ENCODE measurements at regions not wholly inside any gene's neighbourhood (a gene's known extent, or its start where the extent isn't known, plus 50 kb on each side); places are given as distances from the start of the nearest gene placed in this dataset.
A peak's percentile ranks its signal among the peaks of the same experiment; 100 is the strongest.
"Not testable (repeated sequence)": the region's sequence is repeated elsewhere in the genome, so short reads cannot be mapped to it uniquely, and the experiment has no call there.

DNA sequence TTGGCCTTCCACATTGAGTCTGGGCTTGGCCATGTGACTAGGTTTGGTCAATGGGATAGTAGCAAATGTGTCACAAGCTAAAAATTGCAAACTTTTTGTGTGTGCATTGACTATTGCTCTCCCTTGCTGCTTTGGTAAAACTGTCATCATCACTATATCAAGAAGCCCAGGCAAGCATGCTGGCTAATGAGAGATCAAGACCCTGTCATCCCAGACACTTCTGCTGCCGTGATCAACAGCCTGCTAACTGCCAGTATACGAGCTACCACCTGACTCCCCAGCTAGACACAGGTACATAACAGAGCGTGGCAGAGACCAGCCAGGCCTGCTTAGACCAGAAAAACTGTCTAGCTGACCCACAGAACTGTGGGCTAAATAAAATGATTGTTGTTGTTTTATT lies 456.7 kb upstream of the DCN start:
- DNase-seq, result no peak

DNA sequence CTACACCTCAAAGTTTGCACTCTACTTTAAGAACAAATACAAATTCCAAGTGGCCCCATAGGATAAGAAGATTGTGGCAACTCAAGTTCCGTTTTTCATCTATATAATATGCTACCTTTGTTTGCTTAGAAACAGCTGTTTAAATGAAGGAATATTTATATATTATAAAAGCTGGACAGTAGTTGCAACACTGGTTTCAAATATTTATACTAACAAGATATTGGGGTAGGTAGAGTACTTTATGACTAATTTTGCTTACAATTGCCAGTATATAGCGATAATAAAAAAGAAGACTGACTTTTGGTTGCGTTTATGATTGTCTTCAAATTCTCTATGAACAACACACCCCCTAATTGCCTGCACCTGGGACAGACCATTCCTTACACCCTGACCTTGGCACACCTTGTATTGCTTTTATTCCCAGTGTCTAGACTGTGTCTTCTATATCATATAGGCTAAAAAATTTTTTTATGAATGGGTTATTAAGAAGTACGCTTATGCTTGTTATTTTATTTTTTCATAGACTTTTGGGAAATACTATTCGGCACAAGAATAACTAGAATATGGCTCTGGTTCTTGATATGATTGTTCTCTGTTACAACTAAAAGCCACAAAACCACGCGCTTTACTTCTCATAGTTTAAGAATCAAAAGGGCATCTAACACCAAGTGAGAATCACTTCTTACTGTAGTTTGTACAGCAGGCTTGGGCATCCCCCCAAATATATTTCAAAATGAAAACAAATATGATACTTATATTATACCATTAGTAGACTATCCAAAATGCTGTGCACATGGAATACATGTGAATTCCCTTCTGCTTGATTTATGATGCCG lies 455.4 kb upstream of the DCN start:
- Histone ChIP-seq H3K27ac (ENCODE audit: low read length) (no peak overlapping the region), H3K27me3 (replicated peaks in 1 of 2; ENCODE audit: control insufficient read depth in 2 of 2, extremely low read depth in 1 of 2, insufficient read depth in 2 of 2, low read length in 1 of 2) (no peaks in the 10 kb centered on the region), H3K4me3 (ENCODE audit: control insufficient read depth in 1 of 2, extremely low read depth in 1 of 2, low read length in 1 of 2) (no peak overlapping the region), H3K9me3 (no peaks in the 10 kb centered on the region), H3K36me3 (ENCODE audit: control insufficient read depth in 2 of 2, extremely low read depth in 1 of 2, insufficient read depth in 1 of 2, low read length in 1 of 2) (no peaks in the 10 kb centered on the region), H3K4me1 (ENCODE audit: control insufficient read depth in 1 of 2, extremely low read depth in 1 of 2, insufficient read depth in 2 of 2, low read length in 2 of 2) (no peaks in the 10 kb centered on the region)
- ChIA-PET POLR2A (no interaction called here), CTCF (no interaction called here)
- no peak for ATAC-seq (replicated peaks in 1 of 4)
- H3K4me3 Mint-ChIP-seq, result no peak overlapping the region
- H3K27ac Mint-ChIP-seq, result no peak overlapping the region
- H3K4me1 Mint-ChIP-seq, result no peaks in the 10 kb centered on the region
- no peak for DNase-seq
- no peaks in the 10 kb centered on the region for H3K9me3 Mint-ChIP-seq
- WGBS (ENCODE audit: insufficient coverage), result no CpG with 5 or more reads among the region's 8 CpGs
- H3K27me3 Mint-ChIP-seq, result no peaks in the 10 kb centered on the region
- no peaks in the 10 kb centered on the region for H3K36me3 Mint-ChIP-seq

More for the DNA sequence above, 456.7 kb upstream of the DCN start:
- no peaks in the 10 kb centered on the region for H3K4me1 Mint-ChIP-seq
- H3K4me3 Mint-ChIP-seq, result no peak overlapping the region
- Histone ChIP-seq H3K9me3 (no peaks in the 10 kb centered on the region), H3K27me3 (replicated peaks in 1 of 2; ENCODE audit: control insufficient read depth in 2 of 2, extremely low read depth in 1 of 2, insufficient read depth in 2 of 2, low read length in 1 of 2) (no peaks in the 10 kb centered on the region), H3K4me3 (ENCODE audit: control insufficient read depth in 1 of 2, extremely low read depth in 1 of 2, low read length in 1 of 2) (no peak overlapping the region), H3K27ac (ENCODE audit: low read length) (no peak overlapping the region), H3K36me3 (ENCODE audit: control insufficient read depth in 2 of 2, extremely low read depth in 1 of 2, insufficient read depth in 1 of 2, low read length in 1 of 2) (no peaks in the 10 kb centered on the region), H3K4me1 (ENCODE audit: control insufficient read depth in 1 of 2, extremely low read depth in 1 of 2, insufficient read depth in 2 of 2, low read length in 2 of 2) (no peaks in the 10 kb centered on the region)
- CTCF ChIA-PET, result no interaction called here
- H3K27ac Mint-ChIP-seq, result no peak overlapping the region
- H3K27me3 Mint-ChIP-seq, result no peaks in the 10 kb centered on the region
- no peaks in the 10 kb centered on the region for H3K9me3 Mint-ChIP-seq
- no peaks in the 10 kb centered on the region for H3K36me3 Mint-ChIP-seq
- no peak for ATAC-seq (replicated peaks in 1 of 4)
- POLR2A ChIA-PET, result interaction anchor here in 1 of 2 donors (0.6 kb wide), 1 partner anchor 496 kb away, joined by 3 read pairs; no protein-coding TSS in a partner anchor
- WGBS (ENCODE audit: insufficient coverage), result 94% methylated on average over 2 of the region's 3 CpGs

DNA sequence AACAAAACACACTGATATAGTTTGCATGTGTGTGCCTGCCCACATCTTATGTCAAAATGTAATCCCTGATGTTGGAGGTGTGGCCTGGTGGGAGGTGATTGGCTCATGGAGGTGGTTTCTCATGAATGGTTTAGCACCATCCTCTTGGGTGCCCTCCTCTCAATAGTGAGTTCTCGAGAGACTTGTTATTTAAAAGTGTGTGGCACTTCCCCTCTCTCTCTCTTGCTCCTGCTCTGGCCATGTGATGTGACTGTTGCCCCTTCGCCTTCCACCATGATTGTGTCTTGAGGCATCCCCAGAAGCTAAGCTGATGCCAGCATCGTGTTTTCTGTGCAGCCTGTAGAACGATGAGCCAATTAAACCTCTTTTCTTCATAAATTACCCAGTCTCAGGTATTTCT lies 454.1 kb upstream of the DCN start:
- Histone ChIP-seq H3K4me3 (ENCODE audit: control insufficient read depth in 1 of 2, extremely low read depth in 1 of 2, low read length in 1 of 2) (no peak overlapping the region), H3K4me1 (ENCODE audit: control insufficient read depth in 1 of 2, extremely low read depth in 1 of 2, insufficient read depth in 2 of 2, low read length in 2 of 2) (no peaks in the 10 kb centered on the region), H3K27ac (ENCODE audit: low read length) (no peak overlapping the region), H3K9me3 (no peaks in the 10 kb centered on the region), H3K36me3 (ENCODE audit: control insufficient read depth in 2 of 2, extremely low read depth in 1 of 2, insufficient read depth in 1 of 2, low read length in 1 of 2) (no peaks in the 10 kb centered on the region), H3K27me3 (replicated peaks in 1 of 2; ENCODE audit: control insufficient read depth in 2 of 2, extremely low read depth in 1 of 2, insufficient read depth in 2 of 2, low read length in 1 of 2) (no peaks in the 10 kb centered on the region)
- 83% methylated on average over 1 of the region's 4 CpGs for WGBS (ENCODE audit: insufficient coverage)
- ChIA-PET POLR2A (no interaction called here), CTCF (interaction anchor here in 1 of 2 donors (0.7 kb wide), 1 partner anchor 691 kb away, joined by 3 read pairs; no protein-coding TSS in a partner anchor)
- ATAC-seq (replicated peaks in 1 of 4) (no peak), DNase-seq (no peak)
- Mint-ChIP-seq H3K27ac (no peak overlapping the region), H3K27me3 (no peaks in the 10 kb centered on the region), H3K4me1 (no peaks in the 10 kb centered on the region), H3K36me3 (no peaks in the 10 kb centered on the region), H3K9me3 (no peaks in the 10 kb centered on the region), H3K4me3 (no peak overlapping the region)

DNA sequence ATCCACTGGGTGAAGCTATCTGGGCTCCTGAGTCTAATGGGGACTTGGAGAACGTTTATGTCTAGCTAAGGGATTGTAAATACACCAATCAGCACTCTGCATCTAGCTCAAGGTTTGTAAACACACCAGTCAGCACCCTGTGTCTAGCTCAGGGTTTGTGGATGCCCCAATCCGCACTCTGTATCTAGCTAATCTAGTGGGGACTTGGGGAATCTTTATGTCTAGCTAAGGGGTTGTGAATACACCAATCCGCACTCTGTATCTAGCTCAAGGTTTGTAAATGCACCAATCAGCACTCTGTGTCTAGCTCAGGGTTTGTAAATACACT lies 451.7 kb upstream of the DCN start:
- peak overlapping the region in 1 of 3 donors; percentile 78 for H3K4me3 Mint-ChIP-seq
- no CpG with 5 or more reads among the region's 3 CpGs for WGBS (ENCODE audit: insufficient coverage)
- POLR2A ChIA-PET; H3K9me3 Mint-ChIP-seq; H3K27me3 Mint-ChIP-seq; H3K9me3 ChIP-seq; H3K27ac ChIP-seq (ENCODE audit: low read length); H3K27me3 ChIP-seq (replicated peaks in 1 of 2; ENCODE audit: control insufficient read depth in 2 of 2, extremely low read depth in 1 of 2, insufficient read depth in 2 of 2, low read length in 1 of 2); H3K36me3 Mint-ChIP-seq; H3K36me3 ChIP-seq (ENCODE audit: control insufficient read depth in 2 of 2, extremely low read depth in 1 of 2, insufficient read depth in 1 of 2, low read length in 1 of 2); H3K4me1 ChIP-seq (ENCODE audit: control insufficient read depth in 1 of 2, extremely low read depth in 1 of 2, insufficient read depth in 2 of 2, low read length in 2 of 2); H3K4me3 ChIP-seq (ENCODE audit: control insufficient read depth in 1 of 2, extremely low read depth in 1 of 2, low read length in 1 of 2); H3K4me1 Mint-ChIP-seq; CTCF ChIA-PET; DNase-seq: not testable (repeated sequence)
- peak in 1 of 4 experiments; percentile 34 for ATAC-seq (replicated peaks in 1 of 4)
- H3K27ac Mint-ChIP-seq, result peak overlapping the region in 1 of 2 donors; percentile 75

DNA sequence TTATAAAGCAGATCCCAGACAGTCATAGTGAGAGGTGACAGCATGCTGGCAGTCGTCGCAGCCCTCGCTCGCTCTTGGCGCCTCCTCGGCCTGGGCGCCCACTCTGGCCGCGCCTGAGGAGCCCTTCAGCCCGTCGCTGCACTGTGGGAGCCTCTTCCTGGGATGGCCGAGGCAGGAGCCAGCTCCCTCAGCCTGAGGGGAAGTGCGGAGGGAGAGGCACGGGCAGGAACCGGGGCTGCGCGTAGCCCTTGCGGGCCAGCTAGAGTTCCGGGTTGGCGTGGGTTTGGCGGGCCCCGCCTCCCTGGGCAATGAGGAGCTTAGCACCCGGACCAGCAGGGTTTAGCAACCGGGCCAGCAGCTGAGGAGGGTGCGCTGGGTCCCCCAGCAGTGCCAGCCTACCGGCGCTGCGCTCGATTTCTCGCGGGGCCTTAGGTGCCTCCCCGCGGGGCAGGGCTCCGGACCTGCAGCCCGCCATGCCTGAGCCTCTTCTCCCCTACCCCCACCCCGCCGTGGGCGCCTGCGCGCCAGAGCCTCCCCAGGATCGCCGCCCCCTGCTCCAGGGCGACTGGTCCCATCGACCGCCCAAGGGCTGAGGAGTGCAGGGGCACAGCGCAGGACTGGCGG lies 451.2 kb upstream of the DCN start:
- ChIA-PET POLR2A (no interaction called here), CTCF (no interaction called here)
- Histone ChIP-seq H3K4me1 (ENCODE audit: control insufficient read depth in 1 of 2, extremely low read depth in 1 of 2, insufficient read depth in 2 of 2, low read length in 2 of 2) (no peaks in the 10 kb centered on the region), H3K36me3 (ENCODE audit: control insufficient read depth in 2 of 2, extremely low read depth in 1 of 2, insufficient read depth in 1 of 2, low read length in 1 of 2) (no peaks in the 10 kb centered on the region), H3K27ac (ENCODE audit: low read length) (no peak overlapping the region), H3K4me3 (ENCODE audit: control insufficient read depth in 1 of 2, extremely low read depth in 1 of 2, low read length in 1 of 2) (no peak overlapping the region), H3K9me3 (no peaks in the 10 kb centered on the region), H3K27me3 (replicated peaks in 1 of 2; ENCODE audit: control insufficient read depth in 2 of 2, extremely low read depth in 1 of 2, insufficient read depth in 2 of 2, low read length in 1 of 2) (no peaks in the 10 kb centered on the region)
- peaks cover 0 to 4% (median 0%) of the 10 kb centered on the region in 3 donors for H3K4me1 Mint-ChIP-seq
- DNase-seq, result peak in 5 of 35 experiments; percentile 11 to 40 (median 30)
- 96% methylated on average over 29 of the region's 47 CpGs for WGBS (ENCODE audit: insufficient coverage)
- no peaks in the 10 kb centered on the region for H3K27me3 Mint-ChIP-seq
- H3K9me3 Mint-ChIP-seq, result no peaks in the 10 kb centered on the region
- H3K4me3 Mint-ChIP-seq, result peak overlapping the region in 1 of 3 donors; percentile 78
- H3K36me3 Mint-ChIP-seq, result no peaks in the 10 kb centered on the region
- H3K27ac Mint-ChIP-seq, result no peak overlapping the region
- ATAC-seq (replicated peaks in 1 of 4), result peak in 1 of 4 experiments; percentile 74

DNA sequence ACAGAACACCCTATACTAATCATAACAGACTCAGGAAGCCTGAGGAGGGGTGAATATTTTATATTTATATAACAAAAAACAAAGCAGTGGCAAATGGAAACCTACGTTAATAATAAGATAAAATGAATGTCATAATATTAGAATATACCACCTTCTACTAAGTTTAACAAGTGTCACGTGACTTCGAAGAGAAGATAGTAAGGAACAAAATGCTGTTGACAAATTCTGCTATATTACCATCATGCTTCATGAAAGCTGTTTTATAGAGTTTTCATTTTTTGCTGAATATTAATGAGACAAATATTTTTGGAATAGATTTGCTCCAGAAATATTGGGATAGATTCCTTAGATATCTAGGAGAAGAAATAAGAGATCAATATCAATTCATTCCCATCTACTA lies 450.6 kb upstream of the DCN start:
- no CpG with 5 or more reads among the region's 3 CpGs for WGBS (ENCODE audit: insufficient coverage)
- ChIA-PET POLR2A (no interaction called here), CTCF (no interaction called here)
- H3K27ac Mint-ChIP-seq, result no peak overlapping the region
- H3K4me1 Mint-ChIP-seq, result peaks cover 0 to 6% (median 0%) of the 10 kb centered on the region in 3 donors
- H3K9me3 ChIP-seq, result no peaks in the 10 kb centered on the region
- no peaks in the 10 kb centered on the region for H3K27me3 Mint-ChIP-seq
- H3K36me3 ChIP-seq (ENCODE audit: control insufficient read depth in 2 of 2, extremely low read depth in 1 of 2, insufficient read depth in 1 of 2, low read length in 1 of 2), result no peaks in the 10 kb centered on the region
- H3K4me1 ChIP-seq (ENCODE audit: control insufficient read depth in 1 of 2, extremely low read depth in 1 of 2, insufficient read depth in 2 of 2, low read length in 2 of 2), result no peaks in the 10 kb centered on the region
- H3K4me3 Mint-ChIP-seq, result peak overlapping the region in 1 of 3 donors; percentile 78
- no peak overlapping the region for H3K27ac ChIP-seq (ENCODE audit: low read length)
- DNase-seq, result no peak
- no peaks in the 10 kb centered on the region for H3K27me3 ChIP-seq (replicated peaks in 1 of 2; ENCODE audit: control insufficient read depth in 2 of 2, extremely low read depth in 1 of 2, insufficient read depth in 2 of 2, low read length in 1 of 2)
- no peak for ATAC-seq (replicated peaks in 1 of 4)
- H3K9me3 Mint-ChIP-seq, result peaks cover 0 to 2% (median 0%) of the 10 kb centered on the region in 3 donors
- H3K36me3 Mint-ChIP-seq, result no peaks in the 10 kb centered on the region
- no peak overlapping the region for H3K4me3 ChIP-seq (ENCODE audit: control insufficient read depth in 1 of 2, extremely low read depth in 1 of 2, low read length in 1 of 2)

All from T-cell (primary cell).